Astrocyte (in vitro differentiated cells and primary cell): ENCODE measurements at regions not wholly inside any gene's neighbourhood (a gene's known extent, or its start where the extent isn't known, plus 50 kb on each side); places are given as distances from the start of the nearest gene placed in this dataset.

Experiments used
- CTCF ChIP-seq: IDR thresholded peaks from 2 replicates; pipeline ENCODE4 v1.5.1; 2011; ENCODE audit warnings: low read depth, mild to moderate bottlenecking, inconsistent platforms, low read length, moderate library complexity; ENCODE audit not compliant: insufficient read depth
- EZH2 ChIP-seq: IDR thresholded peaks from 2 replicates; pipeline ENCODE4 v1.6.1; 2012; ENCODE audit warnings: mild to moderate bottlenecking, low read length, inconsistent platforms; ENCODE audit not compliant: insufficient read depth

- no peak for TF ChIP-seq CTCF
- no peak for TF ChIP-seq EZH2
Measured at GRCh38 chr15:91515188-91515754, 338.2 kb upstream of the SLCO3A1 start.
